ENCODE measurements at regions not wholly inside any gene's neighbourhood (a gene's known extent, or its start where the extent isn't known, plus 50 kb on each side); places are given as distances from the start of the nearest gene placed in this dataset.
"Not testable (repeated sequence)": the region's sequence is repeated elsewhere in the genome, so short reads cannot be mapped to it uniquely, and the experiment has no call there.

GRCh38 chr1:149691399-149691798 lies 91.1 kb upstream of the FCGR1A start:
- TF ChIP-seq, protein P1, sequence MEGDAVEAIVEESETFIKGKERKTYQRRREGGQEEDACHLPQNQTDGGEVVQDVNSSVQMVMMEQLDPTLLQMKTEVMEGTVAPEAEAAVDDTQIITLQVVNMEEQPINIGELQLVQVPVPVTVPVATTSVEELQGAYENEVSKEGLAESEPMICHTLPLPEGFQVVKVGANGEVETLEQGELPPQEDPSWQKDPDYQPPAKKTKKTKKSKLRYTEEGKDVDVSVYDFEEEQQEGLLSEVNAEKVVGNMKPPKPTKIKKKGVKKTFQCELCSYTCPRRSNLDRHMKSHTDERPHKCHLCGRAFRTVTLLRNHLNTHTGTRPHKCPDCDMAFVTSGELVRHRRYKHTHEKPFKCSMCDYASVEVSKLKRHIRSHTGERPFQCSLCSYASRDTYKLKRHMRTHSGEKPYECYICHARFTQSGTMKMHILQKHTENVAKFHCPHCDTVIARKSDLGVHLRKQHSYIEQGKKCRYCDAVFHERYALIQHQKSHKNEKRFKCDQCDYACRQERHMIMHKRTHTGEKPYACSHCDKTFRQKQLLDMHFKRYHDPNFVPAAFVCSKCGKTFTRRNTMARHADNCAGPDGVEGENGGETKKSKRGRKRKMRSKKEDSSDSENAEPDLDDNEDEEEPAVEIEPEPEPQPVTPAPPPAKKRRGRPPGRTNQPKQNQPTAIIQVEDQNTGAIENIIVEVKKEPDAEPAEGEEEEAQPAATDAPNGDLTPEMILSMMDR (optimal IDR thresholded peaks at IDR 0.05 in 1 of 3, IDR thresholded peaks at IDR 0.05 in 1 of 3, conservative IDR thresholded peaks at IDR 0.05 in 1 of 3; ENCODE audit: extremely low read depth in 1 of 3, insufficient read depth in 2 of 3, low read length in 3 of 3) = not testable (repeated sequence)
- not testable (repeated sequence) for TF ChIP-seq EZH2 (IDR thresholded peaks at IDR 0.05; ENCODE audit: low read length)
